ENCODE measurements at regions not wholly inside any gene's neighbourhood (a gene's known extent, or its start where the extent isn't known, plus 50 kb on each side); places are given as distances from the start of the nearest gene placed in this dataset.

GRCh38 chr2:156164091-156164720 is 168.3 kb downstream of the NR4A2 start:
- DNase-seq, result no peak

GRCh38 chr2:156158808-156159207 is 173.7 kb downstream of the NR4A2 start:
- no peak for DNase-seq

- DNase-seq, result no peak
Measured at GRCh38 chr2:156157670-156158069, 174.9 kb downstream of the NR4A2 start.

GRCh38 chr2:156156580-156156979 is 175.9 kb downstream of the NR4A2 start:
- no peak for DNase-seq

- DNase-seq, result no peak
Measured at GRCh38 chr2:156155319-156155718, 177.2 kb downstream of the NR4A2 start.

- DNase-seq, result no peak
Measured at GRCh38 chr2:156151351-156151750, 181.2 kb downstream of the NR4A2 start.

- DNase-seq, result no peak
Measured at GRCh38 chr2:156147594-156148330, 184.8 kb downstream of the NR4A2 start.

- DNase-seq, result no peak
Measured at GRCh38 chr2:156145976-156146375, 186.5 kb downstream of the NR4A2 start.

- no peak for DNase-seq
Measured at GRCh38 chr2:156145469-156145868, 187.1 kb downstream of the NR4A2 start.

- no peak for DNase-seq
Measured at GRCh38 chr2:156136566-156136965, 196.0 kb downstream of the NR4A2 start.

GRCh38 chr2:156134887-156135286 is 197.6 kb downstream of the NR4A2 start:
- DNase-seq, result no peak

- no peak for DNase-seq
Measured at GRCh38 chr2:156132941-156133340, 199.6 kb downstream of the NR4A2 start.

GRCh38 chr2:156132130-156132529 is 200.4 kb downstream of the NR4A2 start:
- DNase-seq, result no peak

- no peak for DNase-seq
Measured at GRCh38 chr2:156129227-156129626, 203.3 kb downstream of the NR4A2 start.

- no peak for DNase-seq
Measured at GRCh38 chr2:156125018-156125417, 207.5 kb downstream of the NR4A2 start.

GRCh38 chr2:156124458-156124857 is 208.1 kb downstream of the NR4A2 start:
- no peak for DNase-seq

- no peak for DNase-seq
Measured at GRCh38 chr2:156118753-156119416, 213.6 kb downstream of the NR4A2 start.

GRCh38 chr2:156116113-156116512 is 216.4 kb downstream of the NR4A2 start:
- DNase-seq, result no peak

GRCh38 chr2:156115338-156115737 is 217.2 kb downstream of the NR4A2 start:
- no peak for DNase-seq

- DNase-seq, result no peak
Measured at GRCh38 chr2:156112323-156112722, 220.2 kb downstream of the NR4A2 start.

- no peak for DNase-seq
Measured at GRCh38 chr2:156110890-156111289, 221.6 kb downstream of the NR4A2 start.

- no peak for DNase-seq
Measured at GRCh38 chr2:156099382-156099781, 233.1 kb downstream of the NR4A2 start.

- no peak for DNase-seq
Measured at GRCh38 chr2:156098506-156098905, 234.0 kb downstream of the NR4A2 start.

GRCh38 chr2:156088587-156088986 is 243.9 kb downstream of the NR4A2 start:
- no peak for DNase-seq
